ENCODE measurements at regions not wholly inside any gene's neighbourhood (a gene's known extent, or its start where the extent isn't known, plus 50 kb on each side); places are given as distances from the start of the nearest gene placed in this dataset.

DNA sequence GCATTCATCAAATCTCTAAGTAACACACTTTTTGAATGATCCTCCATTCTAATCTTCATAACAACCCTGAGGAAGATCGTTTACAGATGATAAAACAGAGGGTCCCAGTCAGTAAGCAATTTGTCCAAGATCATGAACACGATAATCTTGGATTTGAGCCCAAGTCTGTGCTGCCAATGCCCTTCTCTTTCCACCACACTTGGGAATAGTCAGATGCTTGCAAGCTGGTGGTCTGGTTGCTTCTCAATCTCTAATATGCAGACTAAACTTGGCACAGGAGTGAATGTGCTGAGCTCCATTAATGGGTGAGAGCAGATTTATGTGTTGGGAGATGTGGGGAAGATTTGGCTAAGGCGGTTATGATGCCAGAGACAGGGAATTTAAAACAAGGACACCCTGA is 430.6 kb upstream of the DAB1 start:
- TF ChIP-seq TAF1 (IDR thresholded peaks at IDR 0.05; ENCODE audit: borderline replicate concordance, insufficient read depth, low read length) (no peak), SIN3A (IDR thresholded peaks at IDR 0.05; ENCODE audit: borderline replicate concordance, insufficient read depth, low read length) (no peak), REST (IDR thresholded peaks at IDR 0.05; ENCODE audit: insufficient read depth in 1 of 2, low read depth in 2 of 2, low read length in 2 of 2) (no peak), FOXP2 (optimal IDR thresholded peaks at IDR 0.05; ENCODE audit: borderline replicate concordance, extremely low read depth, extremely low read length, insufficient read depth) (no peak), POLR2AphosphoS5 (IDR thresholded peaks at IDR 0.05; ENCODE audit: low read depth, low read length) (no peak)

GRCh38 chr1:57850176-57850940 is 426.5 kb upstream of the DAB1 start:
- no peak for TF ChIP-seq REST (IDR thresholded peaks at IDR 0.05; ENCODE audit: insufficient read depth in 1 of 2, low read depth in 2 of 2, low read length in 2 of 2)
- TF ChIP-seq TAF1 (IDR thresholded peaks at IDR 0.05; ENCODE audit: borderline replicate concordance, insufficient read depth, low read length), result no peak
- no peak for TF ChIP-seq FOXP2 (optimal IDR thresholded peaks at IDR 0.05; ENCODE audit: borderline replicate concordance, extremely low read depth, extremely low read length, insufficient read depth)
- no peak for TF ChIP-seq SIN3A (IDR thresholded peaks at IDR 0.05; ENCODE audit: borderline replicate concordance, insufficient read depth, low read length)
- no peak for TF ChIP-seq POLR2AphosphoS5 (IDR thresholded peaks at IDR 0.05; ENCODE audit: low read depth, low read length)

DNA sequence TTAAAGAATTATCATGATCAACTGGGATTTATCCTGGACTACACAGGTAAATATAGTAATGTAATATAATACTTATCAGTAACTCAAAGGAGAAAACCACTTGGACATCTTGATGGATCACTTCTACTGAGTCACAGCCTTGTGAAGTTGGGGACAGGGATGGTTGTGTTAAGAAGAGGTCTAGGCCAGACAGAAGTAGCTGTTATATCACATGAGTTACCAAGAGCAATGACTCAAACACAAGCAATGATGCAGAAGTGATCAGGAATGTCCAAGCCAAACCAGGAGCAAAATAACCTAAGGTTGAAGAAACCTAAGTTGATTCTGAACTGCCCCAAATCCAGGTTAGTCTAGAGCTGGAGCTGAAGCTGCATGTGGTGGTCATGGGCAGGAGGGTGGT is 424.5 kb upstream of the DAB1 start:
- TF ChIP-seq POLR2AphosphoS5 (IDR thresholded peaks at IDR 0.05; ENCODE audit: low read depth, low read length), result no peak
- no peak for TF ChIP-seq SIN3A (IDR thresholded peaks at IDR 0.05; ENCODE audit: borderline replicate concordance, insufficient read depth, low read length)
- no peak for TF ChIP-seq FOXP2 (optimal IDR thresholded peaks at IDR 0.05; ENCODE audit: borderline replicate concordance, extremely low read depth, extremely low read length, insufficient read depth)
- TF ChIP-seq TAF1 (IDR thresholded peaks at IDR 0.05; ENCODE audit: borderline replicate concordance, insufficient read depth, low read length), result no peak
- no peak for TF ChIP-seq REST (IDR thresholded peaks at IDR 0.05; ENCODE audit: insufficient read depth in 1 of 2, low read depth in 2 of 2, low read length in 2 of 2)

DNA sequence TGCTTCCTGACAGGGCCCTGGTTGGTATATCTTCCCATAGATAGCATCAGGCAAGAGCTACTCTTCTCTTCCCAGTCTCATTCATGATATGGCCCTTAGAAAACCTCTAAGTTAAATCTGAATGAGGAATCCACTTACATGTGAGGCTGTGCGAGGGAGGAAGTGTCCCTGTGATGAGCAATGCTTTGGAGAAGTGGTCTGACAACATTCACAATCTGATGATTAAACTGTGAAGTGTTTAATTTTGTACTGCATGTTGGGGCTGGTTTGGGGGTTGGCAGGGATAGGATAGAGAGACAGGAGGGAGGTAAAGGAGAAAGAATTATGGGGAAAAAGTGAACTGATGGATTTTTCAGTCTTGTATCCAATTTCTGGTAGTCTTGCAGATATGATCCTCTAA is 421.2 kb upstream of the DAB1 start:
- no peak for TF ChIP-seq POLR2AphosphoS5 (IDR thresholded peaks at IDR 0.05; ENCODE audit: low read depth, low read length)
- no peak for TF ChIP-seq TAF1 (IDR thresholded peaks at IDR 0.05; ENCODE audit: borderline replicate concordance, insufficient read depth, low read length)
- TF ChIP-seq SIN3A (IDR thresholded peaks at IDR 0.05; ENCODE audit: borderline replicate concordance, insufficient read depth, low read length), result no peak
- no peak for TF ChIP-seq REST (IDR thresholded peaks at IDR 0.05; ENCODE audit: insufficient read depth in 1 of 2, low read depth in 2 of 2, low read length in 2 of 2)
- TF ChIP-seq FOXP2 (optimal IDR thresholded peaks at IDR 0.05; ENCODE audit: borderline replicate concordance, extremely low read depth, extremely low read length, insufficient read depth), result no peak
